Neuron (in vitro differentiated cells): ENCODE measurements at regions not wholly inside any gene's neighbourhood (a gene's known extent, or its start where the extent isn't known, plus 50 kb on each side); places are given as distances from the start of the nearest gene placed in this dataset.

Experiments
- H2AFZ ChIP-seq: one replicate; pipeline ENCODE4 v1.6.1; 2013; ENCODE audit warnings: low read depth, mild to moderate bottlenecking, inconsistent platforms, low read length, moderate library complexity
- H3K27me3 ChIP-seq: one replicate; pipeline ENCODE4 v1.6.1; 2013; ENCODE audit warnings: low read length; ENCODE audit not compliant: insufficient read depth
- H3K36me3 ChIP-seq: one replicate; pipeline ENCODE4 v1.6.1; 2013; ENCODE audit warnings: low read length; ENCODE audit not compliant: insufficient read depth
- H3K4me1 ChIP-seq: one replicate; pipeline ENCODE4 v1.6.1; 2013; ENCODE audit warnings: low read length; ENCODE audit not compliant: insufficient read depth
- H3K4me3 ChIP-seq: 2 replicates; pipeline ENCODE4 v1.5.1; 2013; ENCODE audit warnings: mild to moderate bottlenecking, low read length, moderate library complexity
- H3K9me3 ChIP-seq: one replicate; pipeline ENCODE4 v1.6.1; 2013; ENCODE audit warnings: low read length

DNA sequence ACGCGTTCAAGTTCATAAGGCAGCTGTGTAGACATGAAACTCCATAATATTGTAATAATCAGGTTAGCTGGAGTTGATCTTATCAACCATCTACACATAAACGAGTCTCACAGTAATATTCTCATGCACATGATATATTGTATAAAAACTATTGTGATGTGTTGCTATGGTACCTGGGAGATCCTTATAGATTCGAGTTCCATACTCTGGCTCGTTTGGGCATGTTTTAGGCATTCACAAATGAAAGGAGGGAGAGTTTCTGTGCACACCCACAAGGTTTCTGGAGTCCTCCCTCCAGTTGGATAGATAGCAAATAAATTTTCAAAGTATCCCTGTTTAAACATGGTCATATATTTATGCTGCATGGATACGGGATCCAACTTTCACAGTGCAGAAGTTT is 567.5 kb upstream of the SLC35B3 start:
- no peak overlapping the region for H2AFZ ChIP-seq
- H3K9me3 ChIP-seq: no peaks in the 10 kb centered on the region
- no peaks in the 10 kb centered on the region for H3K4me1 ChIP-seq
- H3K4me3 ChIP-seq: no peak overlapping the region
- H3K27me3 ChIP-seq: no peaks in the 10 kb centered on the region
- H3K36me3 ChIP-seq: no peaks in the 10 kb centered on the region

GRCh38 chr6:8995156-8995555 is 559.8 kb upstream of the SLC35B3 start:
- Histone ChIP-seq H3K36me3 (no peaks in the 10 kb centered on the region), H2AFZ (no peak overlapping the region), H3K27me3 (no peaks in the 10 kb centered on the region), H3K4me1 (no peaks in the 10 kb centered on the region), H3K4me3 (no peak overlapping the region), H3K9me3 (no peaks in the 10 kb centered on the region)

- Histone ChIP-seq H2AFZ (no peak overlapping the region), H3K9me3 (no peaks in the 10 kb centered on the region), H3K27me3 (no peaks in the 10 kb centered on the region), H3K36me3 (no peaks in the 10 kb centered on the region), H3K4me1 (no peaks in the 10 kb centered on the region), H3K4me3 (no peak overlapping the region)
These were observed 557.8 kb upstream of the SLC35B3 start for GRCh38 chr6:8993111-8993510.

GRCh38 chr6:8991844-8992243 is 556.5 kb upstream of the SLC35B3 start:
- Histone ChIP-seq H3K9me3 (no peaks in the 10 kb centered on the region), H3K4me1 (no peaks in the 10 kb centered on the region), H3K4me3 (no peak overlapping the region), H3K27me3 (no peaks in the 10 kb centered on the region), H2AFZ (no peak overlapping the region), H3K36me3 (no peaks in the 10 kb centered on the region)

DNA sequence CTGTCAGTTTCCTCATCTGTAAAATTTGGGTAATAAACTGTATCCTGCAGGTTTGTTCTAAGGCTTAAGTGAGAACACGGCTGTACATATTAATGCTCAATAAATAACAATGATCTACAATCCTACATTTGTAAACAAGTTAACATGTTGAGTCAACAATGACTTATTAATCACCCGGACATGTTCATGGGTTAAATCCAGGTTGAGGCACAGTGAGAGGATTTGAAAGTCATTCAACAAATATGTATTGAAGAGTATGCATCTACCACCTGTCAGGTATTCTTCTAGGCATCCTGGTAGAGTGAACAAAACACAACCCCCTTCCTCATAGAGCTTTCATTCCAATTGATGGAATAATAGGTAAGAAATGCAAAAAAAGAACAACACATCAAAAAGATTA is 554.7 kb upstream of the SLC35B3 start:
- Histone ChIP-seq H3K4me3 (no peak overlapping the region), H3K27me3 (no peaks in the 10 kb centered on the region), H2AFZ (no peak overlapping the region), H3K9me3 (no peaks in the 10 kb centered on the region), H3K36me3 (no peaks in the 10 kb centered on the region), H3K4me1 (no peaks in the 10 kb centered on the region)

DNA sequence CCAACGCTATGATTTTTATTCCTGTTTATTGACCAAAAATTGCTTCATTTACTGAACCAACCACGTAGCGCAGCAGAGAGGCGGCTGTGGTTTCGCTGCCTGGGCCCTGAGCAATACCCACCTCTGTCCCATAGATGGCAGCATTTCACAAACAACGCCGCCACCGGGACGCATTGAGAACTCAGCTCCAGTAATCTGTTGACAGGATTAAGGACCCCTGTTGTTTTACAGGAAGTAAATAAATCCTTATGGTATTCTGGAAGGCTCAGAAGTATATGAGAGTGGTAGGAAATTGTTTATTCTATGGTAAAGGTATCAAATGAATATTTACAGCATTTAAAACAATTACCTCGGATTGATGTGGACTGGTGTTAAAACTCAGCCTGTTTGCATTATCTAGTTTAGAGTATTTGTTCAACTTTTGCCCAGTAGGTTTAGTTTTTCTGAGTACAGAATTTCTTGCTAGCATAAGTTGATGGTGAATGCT is 547.9 kb upstream of the SLC35B3 start:
- H2AFZ ChIP-seq: no peak overlapping the region
- no peaks in the 10 kb centered on the region for H3K4me1 ChIP-seq
- H3K4me3 ChIP-seq: no peak overlapping the region
- no peaks in the 10 kb centered on the region for H3K36me3 ChIP-seq
- H3K27me3 ChIP-seq: no peaks in the 10 kb centered on the region
- no peaks in the 10 kb centered on the region for H3K9me3 ChIP-seq

DNA sequence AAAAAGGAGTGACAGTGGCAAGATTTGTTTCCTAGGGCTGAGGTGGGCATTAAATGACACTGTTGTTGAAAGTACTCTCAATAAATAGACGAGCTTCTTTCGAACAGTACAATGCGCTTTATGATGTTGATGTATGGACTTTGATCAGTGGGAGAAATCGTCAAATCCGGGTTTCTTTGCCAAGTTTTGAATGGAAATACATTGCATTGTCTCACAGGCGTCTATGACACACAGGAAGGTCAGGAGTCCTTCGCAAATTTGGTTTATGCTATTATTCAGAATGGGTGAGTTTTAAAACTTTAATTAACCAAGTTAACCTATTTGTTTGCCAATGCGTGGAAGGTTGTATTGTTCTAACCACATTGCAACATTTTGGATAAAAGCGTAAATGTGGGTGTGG is 547.3 kb upstream of the SLC35B3 start:
- Histone ChIP-seq H3K4me1 (no peaks in the 10 kb centered on the region), H3K27me3 (no peaks in the 10 kb centered on the region), H3K4me3 (no peak overlapping the region), H2AFZ (no peak overlapping the region), H3K36me3 (no peaks in the 10 kb centered on the region), H3K9me3 (no peaks in the 10 kb centered on the region)

- H3K36me3 ChIP-seq: no peaks in the 10 kb centered on the region
- H3K4me1 ChIP-seq: no peaks in the 10 kb centered on the region
- no peak overlapping the region for H2AFZ ChIP-seq
- H3K4me3 ChIP-seq: no peak overlapping the region
- no peaks in the 10 kb centered on the region for H3K27me3 ChIP-seq
- H3K9me3 ChIP-seq: no peaks in the 10 kb centered on the region
These were observed 538.0 kb upstream of the SLC35B3 start for GRCh38 chr6:8973395-8973794.

GRCh38 chr6:8969747-8970146 is 534.4 kb upstream of the SLC35B3 start:
- Histone ChIP-seq H3K9me3 (no peaks in the 10 kb centered on the region), H3K4me3 (no peak overlapping the region), H3K4me1 (no peaks in the 10 kb centered on the region), H2AFZ (no peak overlapping the region), H3K36me3 (no peaks in the 10 kb centered on the region), H3K27me3 (no peaks in the 10 kb centered on the region)

- Histone ChIP-seq H3K27me3 (no peaks in the 10 kb centered on the region), H3K4me1 (no peaks in the 10 kb centered on the region), H3K9me3 (no peaks in the 10 kb centered on the region), H3K36me3 (no peaks in the 10 kb centered on the region), H3K4me3 (no peak overlapping the region), H2AFZ (no peak overlapping the region)
These were observed 523.7 kb upstream of the SLC35B3 start for GRCh38 chr6:8958894-8959511.

- H3K36me3 ChIP-seq: no peaks in the 10 kb centered on the region
- H2AFZ ChIP-seq: no peak overlapping the region
- no peaks in the 10 kb centered on the region for H3K4me1 ChIP-seq
- no peak overlapping the region for H3K4me3 ChIP-seq
- no peaks in the 10 kb centered on the region for H3K9me3 ChIP-seq
- no peaks in the 10 kb centered on the region for H3K27me3 ChIP-seq
These were observed 518.0 kb upstream of the SLC35B3 start for GRCh38 chr6:8953310-8953709.

- H3K36me3 ChIP-seq: no peaks in the 10 kb centered on the region
- no peak overlapping the region for H3K4me3 ChIP-seq
- no peaks in the 10 kb centered on the region for H3K27me3 ChIP-seq
- no peaks in the 10 kb centered on the region for H3K4me1 ChIP-seq
- H2AFZ ChIP-seq: no peak overlapping the region
- H3K9me3 ChIP-seq: no peaks in the 10 kb centered on the region
These were observed 513.4 kb upstream of the SLC35B3 start for GRCh38 chr6:8948733-8949132.

DNA sequence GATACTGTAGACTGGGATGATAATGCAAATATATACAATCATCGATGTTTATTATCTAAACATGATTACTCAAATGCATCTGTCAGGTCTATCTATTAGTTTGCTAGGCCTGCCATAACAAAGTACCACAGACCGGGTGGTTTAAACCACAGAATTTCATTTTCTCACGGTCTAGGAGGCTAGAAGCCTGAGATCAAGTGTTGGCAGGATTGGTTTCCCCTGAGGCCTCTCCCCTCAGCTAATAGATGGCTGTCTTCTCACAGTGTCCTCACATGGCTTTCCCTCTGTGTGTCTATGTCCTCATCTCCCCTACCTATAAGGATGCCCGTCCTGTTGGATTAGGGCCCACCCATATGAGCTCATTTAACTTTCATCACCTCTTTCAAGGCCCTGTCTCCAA is 512.6 kb upstream of the SLC35B3 start:
- Histone ChIP-seq H3K27me3 (no peaks in the 10 kb centered on the region), H3K9me3 (no peaks in the 10 kb centered on the region), H3K4me1 (no peaks in the 10 kb centered on the region), H3K4me3 (no peak overlapping the region), H2AFZ (no peak overlapping the region), H3K36me3 (no peaks in the 10 kb centered on the region)

DNA sequence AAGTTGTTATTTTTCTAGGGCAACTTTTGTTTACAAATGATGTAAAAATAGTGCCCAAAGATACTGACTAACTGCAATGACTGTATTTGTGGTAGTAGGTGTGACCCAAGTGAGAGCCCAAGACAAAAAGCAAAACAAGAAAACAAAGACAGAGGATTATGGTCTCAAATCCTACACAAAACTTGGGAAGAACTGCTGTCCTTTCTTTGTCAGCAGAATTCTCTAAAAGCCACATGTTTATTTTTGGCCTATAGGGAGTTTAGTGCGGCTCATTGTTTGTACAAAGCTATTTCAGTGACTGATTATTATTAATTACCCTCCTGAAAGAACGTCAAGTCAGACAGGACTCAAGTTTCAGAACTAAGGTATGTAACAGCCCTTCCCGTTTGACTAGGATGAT is 509.2 kb upstream of the SLC35B3 start:
- Histone ChIP-seq H3K27me3 (no peaks in the 10 kb centered on the region), H2AFZ (no peak overlapping the region), H3K4me3 (no peak overlapping the region), H3K36me3 (no peaks in the 10 kb centered on the region), H3K9me3 (no peaks in the 10 kb centered on the region), H3K4me1 (no peaks in the 10 kb centered on the region)
